T follicular helper cell (primary cell): ENCODE measurements at regions not wholly inside any gene's neighbourhood (a gene's known extent, or its start where the extent isn't known, plus 50 kb on each side); places are given as distances from the start of the nearest gene placed in this dataset.
"Not testable (repeated sequence)": the region's sequence is repeated elsewhere in the genome, so short reads cannot be mapped to it uniquely, and the experiment has no call there.

Experiments
- DNase-seq: peaks from one replicate; pipeline ENCODE4 v3.0.0-alpha.2; 2020; ENCODE audit warnings: low read depth

DNA sequence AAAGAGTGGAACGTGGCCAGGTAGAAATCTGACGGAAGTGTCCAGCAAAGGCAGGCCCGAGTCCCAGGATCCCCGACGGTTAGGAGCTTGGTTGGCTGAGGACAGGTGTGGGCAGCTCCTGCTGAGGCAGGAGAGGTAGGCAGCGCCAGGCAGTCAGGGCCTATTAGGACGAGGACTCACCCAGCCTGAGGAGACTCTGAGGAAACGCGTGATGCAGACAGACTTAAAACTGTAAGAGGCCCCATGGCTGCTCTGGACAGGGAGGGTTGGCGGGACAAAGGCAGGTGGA is 255.7 kb upstream of the SFSWAP start:
- no peak for DNase-seq

DNA sequence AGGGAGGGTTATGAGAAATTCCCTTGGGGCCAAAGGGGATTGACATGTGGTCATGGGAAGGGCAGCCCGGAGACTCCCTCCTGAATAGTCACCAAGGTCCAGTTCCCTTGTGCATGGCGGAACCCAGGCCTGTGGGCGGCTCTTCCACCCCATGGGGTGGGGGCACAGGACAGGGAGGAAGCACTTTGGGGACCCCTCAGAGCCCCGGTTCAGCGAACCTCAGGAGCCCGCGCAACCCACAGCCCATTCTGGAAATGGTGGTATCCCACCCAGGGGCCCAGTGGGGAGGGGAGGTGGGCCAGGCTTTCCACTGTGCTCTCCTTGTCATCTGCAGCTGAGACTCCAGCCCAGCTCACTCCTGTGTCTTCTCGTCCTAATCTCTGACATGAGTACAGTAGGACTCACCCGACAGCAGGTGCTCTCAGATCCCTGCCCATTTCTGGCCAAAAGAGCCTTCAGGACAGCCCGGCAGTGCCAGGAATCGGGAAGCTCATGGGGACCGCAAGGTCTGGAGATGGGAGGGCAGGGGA is 255.2 kb upstream of the SFSWAP start:
- DNase-seq: no peak

DNA sequence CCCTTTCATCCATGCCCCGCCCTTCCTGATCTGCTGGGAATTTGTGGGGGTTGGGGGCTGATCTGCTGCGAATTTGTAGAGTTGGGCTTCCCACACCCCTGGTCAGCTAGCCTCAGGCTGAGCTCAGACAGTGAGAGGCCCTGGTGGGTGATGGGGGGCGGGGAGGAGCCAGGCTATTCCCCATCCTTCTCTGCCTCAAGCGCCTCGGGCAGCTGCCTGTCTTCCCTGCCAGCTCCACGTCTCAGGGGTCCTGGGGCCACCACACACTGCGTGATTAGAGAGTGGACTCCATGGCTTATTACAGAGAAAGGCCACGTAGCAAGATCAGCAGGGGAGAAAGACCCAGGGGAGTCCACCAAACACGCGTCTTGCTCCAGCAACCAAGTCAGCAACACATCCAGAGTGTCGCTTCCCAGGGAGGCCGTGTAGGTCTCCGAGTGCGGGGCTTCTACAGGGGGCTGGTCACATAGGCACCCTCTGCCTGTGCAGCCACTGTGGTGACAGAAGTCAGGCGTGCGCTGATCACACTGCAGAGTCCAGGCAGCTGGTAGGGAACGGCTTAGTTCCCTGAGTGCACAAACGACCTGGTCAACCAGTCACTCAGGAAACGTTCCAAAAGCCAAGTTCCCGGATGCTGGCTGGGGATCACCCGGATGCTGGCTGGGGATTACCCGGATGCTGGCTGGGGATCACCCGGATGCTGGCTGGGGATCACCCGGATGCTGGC is 254.4 kb upstream of the SFSWAP start:
- no peak for DNase-seq

DNA sequence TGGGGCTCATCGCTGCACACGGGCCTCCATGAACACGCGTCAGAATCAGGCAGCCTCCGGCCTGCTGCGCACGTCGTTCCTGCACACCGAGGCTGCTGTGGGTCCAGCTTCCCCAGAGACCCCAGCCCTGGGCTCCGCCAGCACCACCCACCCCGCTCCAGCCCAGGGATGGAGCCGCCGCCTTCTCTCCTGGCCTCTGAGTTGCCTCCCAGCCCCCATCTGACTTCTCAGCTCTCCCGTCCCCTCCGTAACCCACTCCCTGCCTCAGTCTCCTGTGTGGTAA is 253.9 kb upstream of the SFSWAP start:
- DNase-seq: no peak

DNA sequence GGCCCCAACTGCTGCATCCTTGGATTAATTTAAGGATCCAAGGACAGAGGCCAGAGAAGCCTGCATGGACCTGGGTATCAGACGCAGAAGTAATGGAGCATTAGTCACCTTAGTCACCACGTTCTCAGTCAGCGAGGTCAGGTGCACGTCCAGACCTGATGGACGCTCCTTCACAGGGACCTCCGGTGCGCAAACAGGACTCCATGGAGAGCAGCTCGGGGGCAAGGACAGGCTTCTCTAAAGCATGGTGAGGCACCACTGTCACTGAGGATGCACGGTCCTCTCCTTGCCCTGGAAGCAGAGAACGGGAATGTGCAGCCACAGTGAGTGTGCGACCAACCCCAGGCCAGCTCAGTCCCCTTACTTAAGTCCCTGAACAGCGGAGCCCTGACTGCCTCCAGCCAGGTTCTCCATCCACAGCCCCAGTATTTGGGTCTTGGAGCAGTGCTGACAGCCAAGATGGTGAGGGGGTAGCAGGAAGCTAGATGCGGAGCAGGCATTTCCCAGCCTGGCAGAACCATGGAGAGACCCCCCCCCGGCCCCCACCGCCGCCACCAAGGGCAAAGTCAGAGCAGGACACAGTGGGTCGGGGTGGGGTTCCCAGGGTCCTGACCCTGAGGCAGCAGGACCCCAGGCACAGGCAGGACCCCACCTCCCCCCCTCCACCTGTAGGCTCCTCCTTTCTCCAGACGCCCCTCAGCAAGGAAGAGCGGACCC is 253.4 kb upstream of the SFSWAP start:
- no peak for DNase-seq

DNA sequence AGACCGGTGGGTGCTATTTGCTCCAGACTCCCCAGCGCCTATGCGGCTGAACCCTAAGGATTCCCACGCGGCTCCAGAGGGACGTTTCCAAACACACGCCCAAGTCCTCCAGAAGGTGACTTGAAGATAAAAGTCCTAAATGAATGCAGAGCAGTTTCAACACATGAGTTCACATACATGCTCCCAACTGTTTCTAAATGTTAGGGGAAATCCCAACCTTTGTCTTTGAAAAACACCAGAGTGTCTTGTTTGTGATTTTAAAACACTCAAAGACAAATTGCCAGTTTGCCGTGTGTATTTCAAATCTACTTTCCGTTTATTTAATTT is 252.9 kb upstream of the SFSWAP start:
- no peak for DNase-seq

DNA sequence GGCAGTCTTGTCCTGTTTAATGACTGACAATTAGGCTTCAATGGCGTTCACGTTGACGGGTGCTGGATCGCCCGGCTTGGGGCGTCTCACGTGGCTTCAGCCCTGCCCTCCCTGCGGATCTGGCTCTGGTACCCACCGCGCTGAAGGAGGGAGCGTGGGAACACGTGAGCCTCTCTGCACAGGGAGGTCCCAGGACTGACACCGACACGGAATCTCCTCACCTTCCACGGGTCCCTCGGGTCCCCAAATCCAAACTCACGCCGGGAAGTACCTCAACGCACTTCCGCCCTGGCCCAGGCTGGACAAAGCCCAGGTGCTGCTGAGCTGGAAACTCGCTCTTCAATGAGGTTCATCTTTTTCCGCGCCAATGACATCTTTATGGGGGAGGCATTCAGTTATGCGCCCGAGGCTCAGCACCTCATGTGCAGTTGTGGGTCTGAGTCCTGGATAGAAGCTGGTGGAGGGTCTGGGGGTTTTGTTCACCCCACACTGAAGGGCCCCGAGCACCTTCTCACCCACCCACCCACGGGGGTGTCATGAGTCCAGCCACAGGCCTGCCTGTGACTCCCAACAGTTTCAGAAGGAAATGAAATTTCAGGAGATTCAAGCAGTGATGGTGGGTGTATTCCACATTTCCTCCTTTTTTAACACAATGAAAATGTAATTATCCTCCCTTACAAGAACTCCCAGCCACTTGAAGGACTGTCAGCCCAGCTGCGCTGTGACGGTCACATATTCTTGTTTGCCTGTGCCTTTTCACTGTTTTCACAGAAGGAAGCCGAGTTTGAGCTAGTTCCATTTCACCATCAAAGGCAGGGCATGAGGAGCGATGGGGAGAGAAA is 251.7 kb upstream of the SFSWAP start:
- DNase-seq: no peak

DNA sequence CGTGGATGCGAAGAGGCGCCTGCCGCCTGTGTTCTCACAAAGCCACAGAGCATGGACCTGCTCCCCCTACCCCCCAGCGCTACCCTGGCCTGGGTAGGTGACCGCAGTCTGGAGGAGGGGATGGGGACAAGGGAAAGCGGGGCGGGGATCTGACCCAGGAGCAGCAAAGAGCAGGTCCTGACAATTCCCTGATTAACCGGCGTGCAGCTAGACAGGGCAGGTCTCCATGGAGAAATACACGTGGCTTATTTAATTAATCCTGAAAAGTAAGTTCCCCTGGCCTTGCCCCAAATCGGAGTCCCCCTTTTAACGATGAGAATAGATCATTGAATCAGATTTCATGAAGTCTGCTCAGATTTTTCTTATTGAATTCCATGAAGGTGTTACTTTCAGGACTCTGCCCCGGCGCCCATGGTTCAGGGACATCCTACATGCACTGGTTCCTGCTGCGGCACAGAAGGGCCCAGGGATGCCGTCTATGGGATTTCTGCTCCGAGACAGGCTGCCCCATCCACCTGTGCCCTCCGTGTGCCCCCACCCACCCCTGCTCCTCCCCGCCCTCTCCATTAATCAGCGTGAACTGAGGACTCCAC is 251.0 kb upstream of the SFSWAP start:
- DNase-seq: no peak

DNA sequence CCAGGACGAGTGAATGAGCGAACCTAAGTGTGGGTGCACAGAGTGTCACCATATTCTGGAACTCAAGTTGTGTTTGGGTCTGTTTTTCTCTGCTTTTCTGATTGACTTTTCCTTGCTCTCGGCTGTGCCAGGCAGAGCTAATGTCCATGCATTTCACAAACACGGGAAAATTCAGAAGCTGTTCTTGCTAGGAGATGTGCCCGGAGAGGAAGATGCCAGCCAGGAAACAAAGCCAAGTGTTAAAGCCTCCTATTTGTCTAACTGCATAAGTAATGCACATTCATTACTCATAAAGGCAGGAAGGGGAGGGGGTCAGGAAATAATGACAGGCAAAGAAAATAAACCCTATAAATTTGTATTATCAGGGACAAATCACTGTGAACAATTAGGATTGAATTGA is 250.4 kb upstream of the SFSWAP start:
- DNase-seq: no peak

DNA sequence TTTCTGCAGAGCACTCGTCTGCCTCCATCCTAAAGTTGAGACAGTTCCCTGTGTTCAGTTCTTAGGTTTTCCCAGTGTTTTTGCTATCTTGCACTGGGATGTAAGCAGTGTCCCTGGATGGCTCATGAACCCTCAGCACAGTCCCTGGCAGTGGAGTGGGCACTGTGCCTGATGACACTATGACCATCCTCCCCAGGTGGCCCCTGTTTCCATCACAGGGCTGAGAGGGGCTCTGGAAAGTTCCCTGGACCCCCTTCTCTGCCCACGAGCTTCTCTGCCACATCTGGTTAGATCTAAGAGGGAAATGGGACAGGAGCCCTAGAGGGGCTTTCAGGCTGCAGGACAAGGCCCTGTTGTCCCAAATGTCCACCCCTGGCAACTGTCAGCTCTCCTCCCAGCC is 249.8 kb upstream of the SFSWAP start:
- DNase-seq: no peak

DNA sequence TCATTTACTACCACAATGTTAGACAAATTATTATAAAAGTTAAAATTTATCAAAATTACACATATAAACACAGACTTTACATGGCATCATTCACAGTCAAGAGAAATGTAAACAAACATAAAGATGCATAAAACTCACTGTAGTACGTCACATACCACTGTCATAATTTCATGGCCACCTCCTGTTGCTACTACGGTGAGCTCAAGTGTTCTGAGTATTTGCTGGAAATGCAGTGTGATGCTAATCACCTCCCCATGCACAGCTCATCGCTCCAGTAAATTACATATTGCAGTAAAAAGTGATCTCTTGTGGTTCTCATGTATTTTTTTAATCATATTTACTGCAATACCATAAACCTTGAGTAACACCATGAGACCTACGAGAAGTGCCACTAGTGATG is 247.7 kb upstream of the SFSWAP start:
- no peak for DNase-seq

DNA sequence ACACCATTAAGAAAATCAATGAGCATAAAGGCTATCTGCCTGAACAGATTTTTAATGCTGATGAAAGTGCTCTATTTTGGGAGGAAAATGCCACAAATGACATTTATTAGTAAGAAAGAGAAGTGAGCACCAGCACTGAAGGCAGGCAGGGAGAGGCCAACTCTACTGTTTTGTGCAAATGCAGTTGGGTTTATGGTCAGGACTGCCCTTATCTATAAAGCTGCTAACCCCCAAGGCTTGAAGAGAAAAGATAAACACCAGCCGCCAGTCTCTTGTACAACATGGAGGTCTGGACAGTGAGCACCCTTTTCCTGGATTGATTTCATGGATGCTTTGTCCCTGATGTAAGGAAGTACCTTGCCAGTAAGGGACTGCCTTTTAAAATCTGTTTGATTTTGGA is 246.8 kb upstream of the SFSWAP start:
- no peak for DNase-seq

DNA sequence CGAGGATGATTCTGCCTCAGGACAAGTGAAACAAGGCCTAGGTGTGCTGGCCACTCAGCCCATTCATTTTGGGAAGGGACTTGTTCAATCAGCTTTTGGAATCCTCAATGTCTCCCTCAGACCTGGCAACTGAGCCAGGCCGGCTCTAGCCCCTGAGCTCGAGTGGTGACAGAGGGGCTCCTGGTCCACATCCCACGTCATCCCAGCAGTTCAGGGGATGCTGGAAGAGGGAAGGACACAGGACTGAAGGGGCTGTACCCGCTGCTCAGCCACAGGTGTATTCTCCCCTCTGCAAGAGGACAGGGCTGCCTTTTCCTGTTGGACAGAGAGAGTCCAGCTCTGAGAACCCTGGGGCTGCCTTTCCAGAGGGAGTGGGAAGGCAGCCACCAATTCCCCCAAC is 244.6 kb upstream of the SFSWAP start:
- DNase-seq: no peak

DNA sequence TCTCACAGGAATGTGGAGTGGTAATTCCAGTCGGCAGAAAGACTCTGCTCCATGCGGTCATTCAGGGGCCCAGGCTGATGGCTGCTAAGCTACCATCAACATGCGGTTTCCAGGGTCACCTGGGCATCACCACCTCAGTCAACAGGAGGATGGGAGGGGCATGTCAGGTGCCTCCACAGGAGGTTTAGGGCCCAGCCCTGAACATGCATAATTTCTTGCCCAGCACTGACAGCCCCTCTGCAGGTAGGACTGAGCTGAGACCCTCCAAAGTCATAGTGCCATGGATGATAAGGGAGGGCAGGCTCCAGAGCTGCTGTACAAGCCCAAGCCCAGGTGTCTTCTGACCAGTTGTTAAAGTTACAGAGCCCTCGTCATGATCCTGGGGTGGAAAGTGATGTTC is 244.0 kb upstream of the SFSWAP start:
- no peak for DNase-seq

DNA sequence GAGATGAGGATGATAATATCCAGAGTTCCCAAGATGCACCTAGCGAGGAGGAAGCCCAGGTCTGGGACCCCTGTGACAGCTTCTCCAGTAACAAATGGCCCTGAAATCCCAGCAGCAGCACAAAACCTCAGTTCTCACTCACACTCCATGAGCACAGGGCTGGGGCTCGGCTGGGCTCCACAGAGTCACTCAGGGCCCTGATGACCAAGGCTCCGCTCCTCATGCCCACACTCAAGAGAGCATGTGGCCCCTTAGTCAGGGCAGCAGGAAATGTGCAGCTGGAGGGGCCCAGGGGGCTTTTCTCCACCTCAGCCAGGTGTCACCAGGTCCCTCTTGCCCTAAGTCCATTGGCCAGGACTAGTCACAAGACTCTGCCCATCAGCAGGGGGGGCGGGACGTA is 242.7 kb upstream of the SFSWAP start:
- no peak for DNase-seq

DNA sequence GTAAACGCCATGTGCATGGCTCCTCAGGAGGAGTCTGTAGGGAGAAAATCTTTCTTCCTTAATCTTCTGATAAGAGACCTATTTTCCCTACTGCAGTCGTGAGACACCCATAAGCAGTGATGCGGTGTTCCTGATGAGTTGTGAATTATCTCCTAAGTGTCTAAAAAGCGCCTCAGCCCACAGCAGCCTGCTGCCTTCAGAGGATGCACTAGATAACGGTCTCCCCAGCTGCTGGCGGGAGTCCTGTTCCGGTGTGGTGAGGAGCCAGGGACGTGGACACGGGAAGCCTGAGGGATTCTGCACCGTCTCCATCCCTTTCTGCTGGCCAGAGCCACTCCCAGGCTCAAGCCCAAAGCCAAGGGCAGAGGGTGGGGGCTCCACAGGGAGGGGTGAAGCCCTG is 240.9 kb upstream of the SFSWAP start:
- not testable (repeated sequence) for DNase-seq

DNA sequence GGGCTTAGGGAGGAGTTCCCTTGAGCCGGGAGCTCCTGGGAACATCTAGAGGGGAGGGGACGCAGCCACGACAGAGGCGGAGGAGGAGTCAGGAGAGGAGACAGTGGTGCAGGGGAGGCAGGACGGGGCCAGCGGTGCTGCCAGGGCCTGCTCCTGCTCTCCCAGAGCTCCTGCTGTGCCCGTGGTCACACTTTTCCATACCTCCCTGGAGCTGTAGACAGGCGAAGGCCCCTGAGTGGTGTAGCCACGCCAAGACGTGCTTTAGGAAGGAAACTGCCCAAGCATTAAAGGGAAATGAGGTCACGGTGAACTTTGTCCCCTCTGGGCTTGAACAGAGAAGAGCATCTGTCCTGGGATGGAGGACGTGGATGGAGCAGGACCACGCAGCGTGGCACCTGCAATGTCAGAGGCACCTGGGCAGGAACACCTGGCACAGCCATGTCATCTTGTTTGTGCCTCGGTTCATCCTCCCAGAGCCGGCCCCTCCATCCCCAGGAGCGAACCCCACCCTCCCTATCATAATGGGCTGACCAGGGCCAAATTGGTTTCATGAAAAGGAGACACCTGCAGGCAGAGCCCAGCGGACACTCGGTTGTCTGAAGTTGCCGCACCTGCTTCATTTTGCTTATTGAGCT is 239.5 kb upstream of the SFSWAP start:
- no peak for DNase-seq

DNA sequence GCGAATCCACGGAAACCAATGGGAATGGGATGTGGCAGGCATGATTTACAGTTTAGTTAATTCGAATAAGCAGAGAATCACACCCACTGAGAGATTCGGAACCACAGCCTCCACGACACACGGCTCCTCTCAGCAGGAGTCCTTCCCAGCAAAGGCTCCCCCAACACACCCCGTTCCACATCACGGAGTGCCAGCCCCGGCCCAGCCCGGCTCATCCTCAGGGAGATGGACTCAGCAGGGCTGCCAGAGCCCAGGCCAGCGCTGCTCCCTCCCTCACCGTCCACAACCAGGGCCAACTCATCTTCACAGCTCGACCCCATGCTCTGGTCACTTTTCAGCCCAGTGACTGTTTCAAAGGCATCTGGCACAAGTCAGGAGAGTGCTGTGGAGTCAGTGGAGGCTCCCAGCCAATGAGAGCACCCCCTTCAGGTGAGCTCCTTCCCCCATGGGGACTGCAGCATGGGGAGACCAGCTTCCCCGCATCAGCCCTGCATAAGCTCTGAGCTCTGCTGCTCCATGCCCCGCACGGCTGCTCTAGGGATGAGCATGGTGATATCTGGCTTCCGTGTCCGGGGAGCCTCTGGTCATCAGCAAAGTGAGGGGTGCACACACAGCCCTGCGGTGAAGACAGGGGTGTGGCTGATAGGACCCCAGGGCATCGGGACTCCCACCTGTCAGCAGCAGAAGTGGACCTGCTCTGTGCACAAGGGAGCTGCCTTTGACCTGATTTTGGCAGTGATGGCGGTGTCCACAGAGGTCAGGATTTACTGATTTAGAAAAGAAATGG is 238.8 kb upstream of the SFSWAP start:
- no peak for DNase-seq

DNA sequence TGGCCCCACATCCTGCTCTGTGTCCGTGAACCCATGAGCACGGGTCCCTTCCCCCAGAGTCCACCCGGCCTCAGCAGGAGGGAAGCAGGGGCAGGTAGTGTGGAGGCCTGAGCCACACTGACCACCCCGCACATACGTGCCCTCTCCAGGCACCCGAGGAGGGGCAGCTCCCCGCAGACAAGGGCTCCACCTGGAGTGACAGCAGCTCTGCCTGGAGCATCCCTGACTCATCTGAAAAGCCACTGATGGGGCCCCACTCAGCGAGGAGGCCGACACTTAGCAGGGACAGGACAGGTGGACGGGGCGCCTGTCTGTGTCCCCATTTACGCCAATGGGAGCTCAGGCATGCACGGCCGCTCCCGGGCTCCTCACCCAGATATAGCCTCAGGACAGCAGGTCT is 237.6 kb upstream of the SFSWAP start:
- DNase-seq: no peak

DNA sequence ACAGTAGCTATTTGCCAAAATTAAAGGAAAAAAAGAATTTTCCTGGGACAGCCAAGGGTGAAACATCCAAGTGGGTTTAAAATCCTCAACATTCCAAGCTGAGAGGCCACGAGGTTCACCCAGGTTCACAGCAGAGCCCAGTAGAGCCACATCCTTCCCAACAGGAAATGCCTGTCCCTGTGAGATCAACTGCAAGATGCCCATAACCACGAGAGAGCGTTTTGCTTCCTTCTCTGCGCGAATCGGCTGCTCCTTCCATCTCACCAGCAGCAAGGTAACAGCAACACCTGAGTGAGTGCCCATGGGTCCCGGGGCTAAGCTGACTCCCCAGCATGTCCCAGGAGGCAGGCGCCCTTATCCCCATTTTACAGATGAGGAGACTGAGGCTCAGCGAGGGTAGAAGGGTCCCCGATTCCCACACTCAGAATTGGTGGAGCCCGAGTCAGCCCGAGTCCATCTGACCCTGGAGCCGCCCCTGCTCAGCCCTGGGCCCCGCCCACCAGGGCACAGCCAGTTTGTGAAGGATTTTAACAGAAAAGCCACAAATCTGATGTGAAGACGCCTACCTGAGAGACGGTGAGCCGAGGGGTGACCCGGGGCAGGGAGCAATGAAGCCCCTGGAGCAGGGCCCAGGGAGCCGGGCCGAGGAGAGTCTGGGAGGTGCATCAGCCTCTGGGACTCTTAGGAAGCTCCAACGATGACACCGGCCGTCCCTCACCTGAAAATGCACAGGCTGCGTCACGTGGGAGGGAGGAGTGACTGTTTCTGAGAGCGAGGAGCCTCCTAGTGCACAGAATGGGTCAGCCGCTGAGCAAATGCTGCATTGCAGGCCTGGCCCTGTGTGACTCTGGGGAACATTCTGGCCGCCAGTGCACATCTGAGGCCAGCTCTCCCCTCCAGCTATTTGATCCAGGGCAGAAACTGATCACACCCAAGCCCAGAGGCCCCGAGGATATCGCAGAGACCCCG is 236.9 kb upstream of the SFSWAP start:
- DNase-seq: no peak
